ENCODE measurements at regions not wholly inside any gene's neighbourhood (a gene's known extent, or its start where the extent isn't known, plus 50 kb on each side); places are given as distances from the start of the nearest gene placed in this dataset.

- Histone ChIP-seq H3K4me3 (ENCODE audit: low read depth, low read length) (no peak overlapping the region), H3K27me3 (replicated peaks) (no peaks in the 10 kb centered on the region), H3K36me3 (replicated peaks) (no peaks in the 10 kb centered on the region), H3K27ac (no peak overlapping the region)
- in situ Hi-C loops (cut with HindIII; ENCODE audit: low pct_ligation_motif_present, low sequenced_read_pairs), result no loop called here
- TF ChIP-seq CTCF (IDR thresholded peaks at IDR 0.05; ENCODE audit: low read depth, low read length, missing control alignments), result no peak
- no peak for DNase-seq
Observed at GRCh38 chr3:181912384-181912783, 200.7 kb downstream of the SOX2 start.

DNA sequence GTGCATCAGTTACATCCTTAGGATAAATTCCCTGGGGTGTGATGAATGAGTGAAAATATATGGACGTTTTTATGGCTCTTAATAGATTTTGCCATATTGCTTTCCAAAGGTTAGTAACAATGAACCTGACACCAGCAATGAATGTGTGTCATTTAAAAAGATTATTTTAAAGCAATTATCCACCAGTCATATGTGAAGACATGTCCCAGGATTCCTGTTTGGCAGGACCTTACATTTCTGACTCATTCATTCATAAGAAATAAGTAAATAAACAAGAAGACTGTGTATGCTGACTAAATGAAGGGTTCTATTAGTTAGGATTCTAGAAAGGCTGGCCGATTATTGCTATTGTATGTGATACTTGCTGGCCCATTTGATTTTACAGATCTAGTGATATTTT is 201.5 kb downstream of the SOX2 start:
- Histone ChIP-seq H3K36me3 (replicated peaks) (no peaks in the 10 kb centered on the region), H3K27ac (no peak overlapping the region), H3K4me3 (ENCODE audit: low read depth, low read length) (no peak overlapping the region), H3K27me3 (replicated peaks) (no peaks in the 10 kb centered on the region)
- in situ Hi-C loops (cut with HindIII; ENCODE audit: low pct_ligation_motif_present, low sequenced_read_pairs), result no loop called here
- DNase-seq, result no peak
- no peak for TF ChIP-seq CTCF (IDR thresholded peaks at IDR 0.05; ENCODE audit: low read depth, low read length, missing control alignments)

DNA sequence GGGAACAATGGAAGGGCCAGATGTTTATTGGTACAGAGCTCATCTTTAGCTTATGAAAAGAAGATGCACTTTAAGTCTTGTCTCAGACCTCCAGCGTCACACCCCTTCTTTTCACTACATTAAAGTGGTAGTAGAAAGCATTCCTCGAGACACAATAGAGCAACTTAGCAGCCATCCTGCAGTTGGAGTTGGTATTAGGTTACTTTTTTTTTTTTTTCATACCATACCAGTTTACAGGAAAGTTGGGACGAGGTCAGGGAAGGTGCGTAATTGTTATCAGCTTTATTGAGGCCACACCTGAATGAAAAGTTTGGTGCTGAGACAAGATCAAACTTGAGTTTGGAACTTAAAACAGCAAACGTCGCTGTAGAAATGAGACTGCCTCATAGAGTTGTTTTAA is 203.8 kb downstream of the SOX2 start:
- Histone ChIP-seq H3K27me3 (replicated peaks) (no peaks in the 10 kb centered on the region), H3K27ac (no peak overlapping the region), H3K4me3 (ENCODE audit: low read depth, low read length) (no peak overlapping the region), H3K36me3 (replicated peaks) (no peaks in the 10 kb centered on the region)
- in situ Hi-C loops (cut with HindIII; ENCODE audit: low pct_ligation_motif_present, low sequenced_read_pairs), result no loop called here
- TF ChIP-seq CTCF (IDR thresholded peaks at IDR 0.05; ENCODE audit: low read depth, low read length, missing control alignments), result no peak
- no peak for DNase-seq

- no peak overlapping the region for H3K27ac ChIP-seq
Observed at GRCh38 chr3:181916013-181916412, 204.3 kb downstream of the SOX2 start.

DNA sequence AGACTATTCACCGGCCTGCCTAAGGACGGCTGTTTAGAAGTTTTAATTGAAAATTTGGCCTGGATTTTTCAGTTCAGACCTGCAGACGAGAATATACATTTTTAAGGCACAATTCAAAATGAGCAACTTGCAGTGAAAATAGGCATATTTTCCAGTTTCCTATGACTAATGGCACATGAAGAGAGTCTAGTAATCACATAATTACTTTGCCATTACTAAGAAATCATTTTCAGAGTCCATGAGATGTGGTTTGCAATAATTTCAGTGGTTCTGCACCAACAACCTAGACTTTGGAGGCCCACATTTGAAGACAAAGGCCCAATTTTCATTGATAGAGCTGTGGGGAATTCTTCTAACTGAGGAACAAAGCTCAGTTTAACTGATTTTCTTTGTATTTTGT is 205.3 kb downstream of the SOX2 start:
- in situ Hi-C loops (cut with HindIII; ENCODE audit: low pct_ligation_motif_present, low sequenced_read_pairs), result no loop called here
- TF ChIP-seq CTCF (IDR thresholded peaks at IDR 0.05; ENCODE audit: low read depth, low read length, missing control alignments), result no peak

More at GRCh38 chr3:181916013-181916412, 204.3 kb downstream of the SOX2 start:
- no peak for DNase-seq
- in situ Hi-C loops (cut with HindIII; ENCODE audit: low pct_ligation_motif_present, low sequenced_read_pairs), result no loop called here
- no peak for TF ChIP-seq CTCF (IDR thresholded peaks at IDR 0.05; ENCODE audit: low read depth, low read length, missing control alignments)
- no peak overlapping the region for H3K4me3 ChIP-seq (ENCODE audit: low read depth, low read length)
- no peaks in the 10 kb centered on the region for H3K27me3 ChIP-seq (replicated peaks)
- no peaks in the 10 kb centered on the region for H3K36me3 ChIP-seq (replicated peaks)

DNA sequence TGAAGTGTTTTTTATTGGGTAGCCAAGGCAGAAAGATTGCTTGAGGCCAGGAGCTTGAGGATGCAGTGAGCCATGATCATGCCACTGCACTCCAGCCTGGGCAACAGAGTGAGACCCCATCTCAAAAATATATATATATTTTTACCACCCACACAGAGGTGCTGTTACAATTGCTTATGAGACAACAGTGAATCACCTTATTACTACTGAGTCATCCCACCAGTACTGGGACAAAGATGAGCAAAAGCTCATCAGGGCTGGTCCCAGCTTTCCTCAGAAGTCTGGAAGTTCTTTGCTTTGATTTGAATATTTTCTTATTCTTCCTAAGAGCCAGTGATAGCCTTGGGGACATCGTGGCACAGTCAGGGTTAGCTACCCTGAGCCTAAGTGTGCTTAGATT is 207.7 kb downstream of the SOX2 start:
- Histone ChIP-seq H3K27me3 (replicated peaks) (no peaks in the 10 kb centered on the region), H3K36me3 (replicated peaks) (no peaks in the 10 kb centered on the region), H3K27ac (no peak overlapping the region), H3K4me3 (ENCODE audit: low read depth, low read length) (no peak overlapping the region)
- DNase-seq, result no peak
- in situ Hi-C loops (cut with HindIII; ENCODE audit: low pct_ligation_motif_present, low sequenced_read_pairs), result no loop called here
- TF ChIP-seq CTCF (IDR thresholded peaks at IDR 0.05; ENCODE audit: low read depth, low read length, missing control alignments), result no peak

More for the DNA sequence above, 205.3 kb downstream of the SOX2 start:
- Histone ChIP-seq H3K27ac (no peak overlapping the region), H3K36me3 (replicated peaks) (no peaks in the 10 kb centered on the region), H3K4me3 (ENCODE audit: low read depth, low read length) (no peak overlapping the region), H3K27me3 (replicated peaks) (no peaks in the 10 kb centered on the region)
- no peak for DNase-seq
